Pancreas (tissue), 10 donors: ENCODE measurements at regions not wholly inside any gene's neighbourhood (a gene's known extent, or its start where the extent isn't known, plus 50 kb on each side); places are given as distances from the start of the nearest gene placed in this dataset.

Experiments used
- ATAC-seq, 4 donors: fragments of 200-7000 bp; cut with Tn5 transposase; one replicate each; pipeline versions ENCODE4 v1.8.0 to v1.9.1; 2020; ENCODE audit warnings: mild to moderate bottlenecking in 4 of 4, moderate library complexity in 4 of 4
- DNase-seq, 6 donors: peaks; one replicate each; pipeline ENCODE4 v3.0.0-alpha.2; 2020
- FAIRE-seq: peaks from 2 replicates; lab custom pipeline; 2012; peaks lifted over from hg19 to GRCh38; lab: Jason Lieb, UNC
- H3K27ac ChIP-seq, 4 donors: fragments of 200-600 bp; sonication (generic); 1 replicate in 3 of 4; 2 replicates in 1 of 4; pipeline versions ENCODE4 v1.5.0 to v1.8.0; 2020
- H3K27me3 ChIP-seq, 4 donors: fragments of 200-600 bp; one replicate each; pipeline ENCODE4 v1.8.0; 2021
- H3K36me3 ChIP-seq, 3 donors: fragments of 200-600 bp; sonication (generic) in 1 of 3; one replicate each; pipeline versions ENCODE4 v1.5.0 to v1.8.0; 2020 to 2021
- H3K4me1 ChIP-seq, 3 donors: fragments of 200-600 bp; one replicate each; pipeline ENCODE4 v1.8.0; 2021
- H3K4me3 ChIP-seq, 4 donors: fragments of 200-600 bp; sonication (generic) in 2 of 4; one replicate each; pipeline versions ENCODE4 v1.5.0 to v1.8.0; 2020 to 2021
- H3K9me3 ChIP-seq, 4 donors: fragments of 200-600 bp; one replicate each; pipeline ENCODE4 v1.8.0; 2021
- WGBS, 2 donors: extraction: QIAGEN DNeasy Blood & Tissue Kit; methylation state at CpG; one replicate each; pipeline ENCODE4 v1.1.7; 2013; 5-methylcytosine and 5-hydroxymethylcytosine counted together
- intact Hi-C, 3 donors: fragments of 100-400 bp; cut with DNase I; formaldehyde crosslinking; loops; one replicate each; pipeline versions ENCODE4 v1.11.1 to v1.14.2; 2022
- TF ChIP-seq, protein P1 (sequence below), 4 donors: fragments of 200-600 bp; sonication (generic) in 3 of 4; IDR thresholded peaks; one replicate each; pipeline versions ENCODE4 v1.5.0 to v1.8.0; 2021; ENCODE audit warnings: antibody characterized with exemption in 4 of 4
- donor health status: healthy with polysubstance abuse.
- donor health status: DM: no; HTN: no; CAD: no; lungs with moderate emphysema.
- donor health status: DM: no; HTN: no; CAD: no.
- donor health status: control.
- donor health status: control.
- donor health status: Bipolar disorder and iron deficiency.
- donor health status: DM: yes; HTN: yes; CAD: no.
- donor health status: DM: no; HTN: no; CAD: no.
- donor health status: DM: no; HTN: no; CAD: no.
- donor health status: DM: yes; HTN: yes; CAD: no.

DNA sequence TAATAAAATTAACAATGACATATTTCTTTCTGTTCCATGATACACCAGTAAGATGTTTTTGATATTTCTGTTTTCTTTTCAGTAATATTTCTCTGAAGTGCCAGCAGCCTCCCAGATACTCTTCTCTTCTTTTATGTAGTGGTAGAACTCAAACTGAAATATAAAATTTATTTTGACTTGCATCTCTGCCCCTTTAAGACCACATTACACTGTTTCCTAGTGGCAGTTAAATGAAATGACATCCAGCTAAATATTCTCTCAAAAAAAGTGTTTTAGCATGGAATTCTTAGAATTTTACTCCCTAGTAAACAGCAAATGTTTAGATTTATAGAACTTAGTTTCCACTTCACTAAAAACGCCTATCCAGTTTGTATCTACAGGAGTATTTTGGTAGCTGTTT lies 237.2 kb upstream of the MTPN start:
- Histone ChIP-seq H3K9me3 (no peaks in the 10 kb centered on the region), H3K27me3 (no peaks in the 10 kb centered on the region), H3K4me1 (peaks cover 0 to 4% (median 0%) of the 10 kb centered on the region in 3 donors), H3K4me3 (no peak overlapping the region), H3K27ac (no peak overlapping the region), H3K36me3 (no peaks in the 10 kb centered on the region)
- no peak for FAIRE-seq
- WGBS, 2 donors: 38 to 51% methylated on average over 1 of the region's 1 CpG
- no peak for ATAC-seq
- TF ChIP-seq, protein P1, sequence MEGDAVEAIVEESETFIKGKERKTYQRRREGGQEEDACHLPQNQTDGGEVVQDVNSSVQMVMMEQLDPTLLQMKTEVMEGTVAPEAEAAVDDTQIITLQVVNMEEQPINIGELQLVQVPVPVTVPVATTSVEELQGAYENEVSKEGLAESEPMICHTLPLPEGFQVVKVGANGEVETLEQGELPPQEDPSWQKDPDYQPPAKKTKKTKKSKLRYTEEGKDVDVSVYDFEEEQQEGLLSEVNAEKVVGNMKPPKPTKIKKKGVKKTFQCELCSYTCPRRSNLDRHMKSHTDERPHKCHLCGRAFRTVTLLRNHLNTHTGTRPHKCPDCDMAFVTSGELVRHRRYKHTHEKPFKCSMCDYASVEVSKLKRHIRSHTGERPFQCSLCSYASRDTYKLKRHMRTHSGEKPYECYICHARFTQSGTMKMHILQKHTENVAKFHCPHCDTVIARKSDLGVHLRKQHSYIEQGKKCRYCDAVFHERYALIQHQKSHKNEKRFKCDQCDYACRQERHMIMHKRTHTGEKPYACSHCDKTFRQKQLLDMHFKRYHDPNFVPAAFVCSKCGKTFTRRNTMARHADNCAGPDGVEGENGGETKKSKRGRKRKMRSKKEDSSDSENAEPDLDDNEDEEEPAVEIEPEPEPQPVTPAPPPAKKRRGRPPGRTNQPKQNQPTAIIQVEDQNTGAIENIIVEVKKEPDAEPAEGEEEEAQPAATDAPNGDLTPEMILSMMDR (IDR thresholded peaks at IDR 0.05): no peak
- DNase-seq: no peak
- intact Hi-C loops: no loop called here

DNA sequence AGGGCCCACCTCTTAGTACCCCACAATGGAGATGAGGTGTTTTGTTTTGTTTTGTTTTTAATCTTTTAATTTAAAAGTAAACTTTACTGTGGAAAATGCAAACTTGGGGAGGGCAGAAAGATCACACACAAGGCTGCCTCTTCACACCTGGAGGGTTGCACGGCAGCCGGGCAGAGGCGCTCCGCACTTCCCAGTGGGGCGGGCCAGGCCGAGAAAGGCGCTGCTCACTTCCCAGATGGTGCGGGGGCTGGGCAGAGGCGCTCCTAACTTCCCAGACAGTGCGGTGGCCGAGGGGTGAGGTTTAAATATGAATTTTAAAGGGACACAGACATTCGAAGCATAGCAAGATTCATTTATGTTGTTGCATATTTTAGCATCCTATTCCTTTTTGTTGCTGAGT lies 235.9 kb upstream of the MTPN start:
- intact Hi-C loops: no loop called here
- TF ChIP-seq, protein P1 (IDR thresholded peaks at IDR 0.05): no peak
- Histone ChIP-seq H3K4me1 (no peaks in the 10 kb centered on the region), H3K4me3 (no peak overlapping the region), H3K36me3 (no peaks in the 10 kb centered on the region), H3K27me3 (no peaks in the 10 kb centered on the region), H3K9me3 (no peaks in the 10 kb centered on the region), H3K27ac (no peak overlapping the region)
- 75 to 83% methylated on average over 12 of the region's 12 CpGs for WGBS, 2 donors
- FAIRE-seq (no peak), DNase-seq (no peak), ATAC-seq (no peak)

GRCh38 chr7:136210664-136211063 lies 233.5 kb upstream of the MTPN start:
- Histone ChIP-seq H3K9me3 (no peaks in the 10 kb centered on the region), H3K4me3 (no peak overlapping the region), H3K4me1 (no peaks in the 10 kb centered on the region), H3K27ac (no peak overlapping the region), H3K27me3 (no peaks in the 10 kb centered on the region), H3K36me3 (no peaks in the 10 kb centered on the region)
- FAIRE-seq (no peak), ATAC-seq (no peak), DNase-seq (no peak)
- TF ChIP-seq, protein P1 (IDR thresholded peaks at IDR 0.05): no peak
- 51 to 65% methylated on average over 2 of the region's 2 CpGs for WGBS, 2 donors
- intact Hi-C loops: no loop called here

DNA sequence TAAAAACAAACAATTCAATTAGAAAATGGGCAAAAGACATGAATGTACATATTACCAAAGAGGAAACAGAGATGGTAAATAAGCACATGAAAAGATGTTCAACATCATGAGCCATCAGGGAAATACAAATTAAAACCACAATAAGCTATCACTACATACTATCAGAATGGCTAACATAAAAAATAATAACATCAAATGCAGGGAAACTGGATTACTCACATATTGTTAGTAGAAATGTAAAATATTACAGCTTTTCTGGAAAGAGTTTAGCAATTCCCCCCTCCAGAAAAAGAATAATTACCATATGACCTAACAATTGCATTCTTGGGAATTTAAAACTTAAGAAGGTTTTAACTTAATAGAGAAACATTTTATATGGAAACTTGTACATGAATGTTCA lies 232.9 kb upstream of the MTPN start:
- FAIRE-seq (no peak), ATAC-seq (no peak)

DNA sequence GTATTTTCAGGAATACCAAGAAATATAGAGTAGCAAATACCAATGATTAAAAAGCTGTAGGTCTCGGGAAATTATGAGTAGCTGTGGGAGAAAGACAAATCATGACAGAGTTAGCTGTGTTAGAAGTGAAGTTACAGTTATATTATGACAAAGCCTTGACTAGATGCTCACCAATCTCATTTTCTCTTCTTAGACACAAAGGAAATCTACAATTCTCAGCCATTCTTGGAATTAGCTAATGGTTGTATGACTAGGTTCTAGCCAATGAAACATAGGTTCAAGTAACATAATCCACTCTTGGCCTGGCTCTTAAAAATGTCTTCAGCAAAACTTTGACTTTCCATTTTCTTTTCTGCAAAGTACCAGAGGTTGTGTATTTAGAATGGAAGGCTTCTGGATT lies 228.8 kb upstream of the MTPN start:
- intact Hi-C loops: no loop called here
- H3K9me3 ChIP-seq: no peaks in the 10 kb centered on the region
- TF ChIP-seq, protein P1 (IDR thresholded peaks at IDR 0.05): no peak
- H3K4me1 ChIP-seq: no peaks in the 10 kb centered on the region
- peaks cover 0 to 5% (median 0%) of the 10 kb centered on the region in 4 donors for H3K27me3 ChIP-seq
- no peaks in the 10 kb centered on the region for H3K36me3 ChIP-seq
- DNase-seq (no peak), FAIRE-seq (no peak), ATAC-seq (no peak)
- 40 to 56% methylated on average over 1 of the region's 1 CpG for WGBS, 2 donors
- no peak overlapping the region for H3K27ac ChIP-seq
- no peak overlapping the region for H3K4me3 ChIP-seq

More for the DNA sequence above, 232.9 kb upstream of the MTPN start:
- H3K9me3 ChIP-seq: no peaks in the 10 kb centered on the region
- DNase-seq: no peak
- intact Hi-C loops: no loop called here
- H3K36me3 ChIP-seq: no peaks in the 10 kb centered on the region
- TF ChIP-seq, protein P1 (IDR thresholded peaks at IDR 0.05): no peak
- H3K27me3 ChIP-seq: no peaks in the 10 kb centered on the region
- no peak overlapping the region for H3K4me3 ChIP-seq
- H3K27ac ChIP-seq: no peak overlapping the region
- no peaks in the 10 kb centered on the region for H3K4me1 ChIP-seq
